SU-DHL-6 (cell line): ENCODE measurements at regions not wholly inside any gene's neighbourhood (a gene's known extent, or its start where the extent isn't known, plus 50 kb on each side); places are given as distances from the start of the nearest gene placed in this dataset.

Experiments used
- CTCF ChIP-seq: fragments of 200-600 bp; sonication (generic); IDR thresholded peaks from one replicate; pipeline ENCODE4 v1.5.1; 2017; ENCODE audit warnings: antibody characterized with exemption, mild to moderate bottlenecking, low read length, moderate library complexity; ENCODE audit not compliant: insufficient read depth, poor library complexity, severe bottlenecking
- EZH2phosphoT487 ChIP-seq: fragments of 200-600 bp; sonication (generic), shearing (Covaris generic); conservative IDR thresholded peaks from 2 replicates; pipeline ENCODE4 v1.6.1; 2018; ENCODE audit warnings: mild to moderate bottlenecking, antibody characterized with exemption, low read length, moderate library complexity, mixed read lengths

- TF ChIP-seq EZH2phosphoT487 (no peak), CTCF (no peak)
These were observed 1157.4 kb upstream of the AUTS2 start for GRCh38 chr7:68440866-68441265.
